C4-2B (cell line): ENCODE measurements at regions not wholly inside any gene's neighbourhood (a gene's known extent, or its start where the extent isn't known, plus 50 kb on each side); places are given as distances from the start of the nearest gene placed in this dataset.

ENCODE experiments used
- CTCF ChIP-seq: fragments of 450-650 bp; conservative IDR thresholded peaks from 2 replicates; pipeline ENCODE4 v1.5.1; 2017; ENCODE audit warnings: mild to moderate bottlenecking
- ZFX ChIP-seq: fragments of 450-650 bp; IDR thresholded peaks from 2 replicates; pipeline ENCODE4 v1.6.1; 2017

DNA sequence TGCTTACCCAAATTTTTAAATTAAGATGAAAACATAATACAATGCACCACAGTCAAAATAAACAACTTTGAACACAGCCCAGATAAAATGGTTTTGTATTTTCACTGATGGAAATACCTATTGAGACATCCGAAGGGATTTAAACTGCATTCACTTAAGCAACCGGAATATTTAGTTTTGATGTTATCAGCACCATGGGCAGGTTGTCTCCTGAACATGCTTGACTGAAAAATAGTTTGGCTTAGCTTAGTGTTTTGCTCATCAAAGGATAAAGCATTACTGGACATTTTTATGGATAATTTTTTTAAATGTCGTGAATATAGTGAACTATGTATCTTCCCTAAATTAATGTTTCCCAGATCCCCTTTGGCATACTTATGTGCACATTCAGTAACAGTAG is 177.5 kb downstream of the GJA1 start:
- TF ChIP-seq CTCF (no peak), ZFX (no peak)
